ENCODE measurements at regions not wholly inside any gene's neighbourhood (a gene's known extent, or its start where the extent isn't known, plus 50 kb on each side); places are given as distances from the start of the nearest gene placed in this dataset.
"Not testable (repeated sequence)": the region's sequence is repeated elsewhere in the genome, so short reads cannot be mapped to it uniquely, and the experiment has no call there.

GRCh38 chr5:125914471-125914870, 508.7 kb upstream of the GRAMD2B start:
- no peak for ATAC-seq (replicated peaks in 1 of 4)
- H3K36me3 ChIP-seq (ENCODE audit: control insufficient read depth in 2 of 2, extremely low read depth in 1 of 2, insufficient read depth in 1 of 2, low read length in 1 of 2): no peaks in the 10 kb centered on the region
- H3K27ac ChIP-seq (ENCODE audit: low read length): no peak overlapping the region
- CTCF ChIA-PET: no interaction called here
- H3K27me3 Mint-ChIP-seq: no peaks in the 10 kb centered on the region
- H3K27me3 ChIP-seq (replicated peaks in 1 of 2; ENCODE audit: control insufficient read depth in 2 of 2, extremely low read depth in 1 of 2, insufficient read depth in 2 of 2, low read length in 1 of 2): no peaks in the 10 kb centered on the region
- no peaks in the 10 kb centered on the region for H3K9me3 ChIP-seq
- H3K27ac Mint-ChIP-seq: no peak overlapping the region
- WGBS (ENCODE audit: insufficient coverage): 100% methylated on average over 1 of the region's 3 CpGs
- H3K4me1 ChIP-seq (ENCODE audit: control insufficient read depth in 1 of 2, extremely low read depth in 1 of 2, insufficient read depth in 2 of 2, low read length in 2 of 2): no peaks in the 10 kb centered on the region
- H3K36me3 Mint-ChIP-seq: no peaks in the 10 kb centered on the region
- no peak overlapping the region for H3K4me3 Mint-ChIP-seq
- H3K9me3 Mint-ChIP-seq: peaks cover 13 to 44% (median 28%) of the 10 kb centered on the region in 3 donors
- no peaks in the 10 kb centered on the region for H3K4me1 Mint-ChIP-seq
- no peak overlapping the region for H3K4me3 ChIP-seq (ENCODE audit: control insufficient read depth in 1 of 2, extremely low read depth in 1 of 2, low read length in 1 of 2)
- DNase-seq: no peak
- POLR2A ChIA-PET: no interaction called here

GRCh38 chr5:125923958-125924357, 499.3 kb upstream of the GRAMD2B start:
- H3K9me3 Mint-ChIP-seq; H3K27me3 Mint-ChIP-seq; H3K36me3 ChIP-seq (ENCODE audit: control insufficient read depth in 2 of 2, extremely low read depth in 1 of 2, insufficient read depth in 1 of 2, low read length in 1 of 2); H3K4me3 ChIP-seq (ENCODE audit: control insufficient read depth in 1 of 2, extremely low read depth in 1 of 2, low read length in 1 of 2); ATAC-seq (replicated peaks in 1 of 4); H3K4me3 Mint-ChIP-seq; DNase-seq; H3K27me3 ChIP-seq (replicated peaks in 1 of 2; ENCODE audit: control insufficient read depth in 2 of 2, extremely low read depth in 1 of 2, insufficient read depth in 2 of 2, low read length in 1 of 2); H3K4me1 ChIP-seq (ENCODE audit: control insufficient read depth in 1 of 2, extremely low read depth in 1 of 2, insufficient read depth in 2 of 2, low read length in 2 of 2); CTCF ChIA-PET; H3K27ac ChIP-seq (ENCODE audit: low read length); H3K4me1 Mint-ChIP-seq; POLR2A ChIA-PET; H3K36me3 Mint-ChIP-seq; H3K9me3 ChIP-seq; H3K27ac Mint-ChIP-seq: not testable (repeated sequence)
- 83% methylated on average over 10 of the region's 11 CpGs for WGBS (ENCODE audit: insufficient coverage)

DNA sequence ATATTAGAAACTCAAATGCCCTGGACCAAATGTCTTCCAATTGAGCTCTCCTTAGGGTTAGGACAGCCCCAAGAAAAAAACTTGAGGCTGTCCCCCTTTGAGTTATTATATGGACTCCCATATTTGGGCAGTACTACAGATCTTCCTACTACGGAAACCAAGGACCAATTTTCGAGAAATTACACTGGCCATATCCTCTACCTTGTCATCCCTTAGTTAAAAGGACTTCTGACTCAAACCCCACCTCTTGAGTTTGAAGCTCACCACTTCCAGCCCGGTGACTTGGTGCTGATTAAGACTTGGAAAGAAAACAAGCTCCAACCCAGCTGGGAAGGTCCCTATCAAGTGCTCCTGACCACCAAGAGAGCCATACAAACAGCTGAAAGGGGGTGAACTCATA, 497.0 kb upstream of the GRAMD2B start:
- peaks cover 12 to 13% (median 13%) of the 10 kb centered on the region in 3 donors for H3K9me3 Mint-ChIP-seq
- Histone ChIP-seq H3K27ac (ENCODE audit: low read length) (no peak overlapping the region), H3K27me3 (replicated peaks in 1 of 2; ENCODE audit: control insufficient read depth in 2 of 2, extremely low read depth in 1 of 2, insufficient read depth in 2 of 2, low read length in 1 of 2) (no peaks in the 10 kb centered on the region), H3K36me3 (ENCODE audit: control insufficient read depth in 2 of 2, extremely low read depth in 1 of 2, insufficient read depth in 1 of 2, low read length in 1 of 2) (no peaks in the 10 kb centered on the region), H3K9me3 (no peaks in the 10 kb centered on the region), H3K4me3 (ENCODE audit: control insufficient read depth in 1 of 2, extremely low read depth in 1 of 2, low read length in 1 of 2) (no peak overlapping the region), H3K4me1 (ENCODE audit: control insufficient read depth in 1 of 2, extremely low read depth in 1 of 2, insufficient read depth in 2 of 2, low read length in 2 of 2) (no peaks in the 10 kb centered on the region)
- ChIA-PET CTCF (no interaction called here), POLR2A (no interaction called here)
- no peaks in the 10 kb centered on the region for H3K4me1 Mint-ChIP-seq
- no peak overlapping the region for H3K27ac Mint-ChIP-seq
- no peak for DNase-seq
- no CpG with 5 or more reads among the region's 3 CpGs for WGBS (ENCODE audit: insufficient coverage)
- ATAC-seq (replicated peaks in 1 of 4): no peak
- H3K4me3 Mint-ChIP-seq: no peak overlapping the region
- H3K27me3 Mint-ChIP-seq: no peaks in the 10 kb centered on the region
- H3K36me3 Mint-ChIP-seq: no peaks in the 10 kb centered on the region

- no peaks in the 10 kb centered on the region for H3K9me3 ChIP-seq
- DNase-seq (no peak), ATAC-seq (replicated peaks in 1 of 4) (no peak)
- ChIA-PET CTCF (no interaction called here), POLR2A (no interaction called here)
- 60% methylated on average over 3 of the region's 6 CpGs for WGBS (ENCODE audit: insufficient coverage)
- H3K27ac ChIP-seq (ENCODE audit: low read length): no peak overlapping the region
- Mint-ChIP-seq H3K27ac (no peak overlapping the region), H3K9me3 (peaks cover 13 to 15% (median 13%) of the 10 kb centered on the region in 3 donors), H3K4me3 (no peak overlapping the region), H3K27me3 (no peaks in the 10 kb centered on the region), H3K4me1 (no peaks in the 10 kb centered on the region), H3K36me3 (no peaks in the 10 kb centered on the region)
- H3K4me1 ChIP-seq (ENCODE audit: control insufficient read depth in 1 of 2, extremely low read depth in 1 of 2, insufficient read depth in 2 of 2, low read length in 2 of 2): no peaks in the 10 kb centered on the region
- H3K36me3 ChIP-seq (ENCODE audit: control insufficient read depth in 2 of 2, extremely low read depth in 1 of 2, insufficient read depth in 1 of 2, low read length in 1 of 2): no peaks in the 10 kb centered on the region
- no peak overlapping the region for H3K4me3 ChIP-seq (ENCODE audit: control insufficient read depth in 1 of 2, extremely low read depth in 1 of 2, low read length in 1 of 2)
- no peaks in the 10 kb centered on the region for H3K27me3 ChIP-seq (replicated peaks in 1 of 2; ENCODE audit: control insufficient read depth in 2 of 2, extremely low read depth in 1 of 2, insufficient read depth in 2 of 2, low read length in 1 of 2)
These were observed 494.5 kb upstream of the GRAMD2B start for GRCh38 chr5:125928663-125929062.

- H3K36me3 Mint-ChIP-seq: no peaks in the 10 kb centered on the region
- H3K4me3 ChIP-seq (ENCODE audit: control insufficient read depth in 1 of 2, extremely low read depth in 1 of 2, low read length in 1 of 2): no peak overlapping the region
- H3K27ac Mint-ChIP-seq: no peak overlapping the region
- ATAC-seq (replicated peaks in 1 of 4): no peak
- no peaks in the 10 kb centered on the region for H3K9me3 ChIP-seq
- DNase-seq: no peak
- H3K4me1 ChIP-seq (ENCODE audit: control insufficient read depth in 1 of 2, extremely low read depth in 1 of 2, insufficient read depth in 2 of 2, low read length in 2 of 2): no peaks in the 10 kb centered on the region
- no peaks in the 10 kb centered on the region for H3K27me3 ChIP-seq (replicated peaks in 1 of 2; ENCODE audit: control insufficient read depth in 2 of 2, extremely low read depth in 1 of 2, insufficient read depth in 2 of 2, low read length in 1 of 2)
- peaks cover 15 to 21% (median 16%) of the 10 kb centered on the region in 3 donors for H3K9me3 Mint-ChIP-seq
- ChIA-PET CTCF (no interaction called here), POLR2A (no interaction called here)
- no peak overlapping the region for H3K27ac ChIP-seq (ENCODE audit: low read length)
- no peaks in the 10 kb centered on the region for H3K4me1 Mint-ChIP-seq
- H3K27me3 Mint-ChIP-seq: no peaks in the 10 kb centered on the region
- WGBS (ENCODE audit: insufficient coverage): 100% methylated on average over 1 of the region's 5 CpGs
- no peaks in the 10 kb centered on the region for H3K36me3 ChIP-seq (ENCODE audit: control insufficient read depth in 2 of 2, extremely low read depth in 1 of 2, insufficient read depth in 1 of 2, low read length in 1 of 2)
- no peak overlapping the region for H3K4me3 Mint-ChIP-seq
These were observed 473.1 kb upstream of the GRAMD2B start for GRCh38 chr5:125950012-125950615.

DNA sequence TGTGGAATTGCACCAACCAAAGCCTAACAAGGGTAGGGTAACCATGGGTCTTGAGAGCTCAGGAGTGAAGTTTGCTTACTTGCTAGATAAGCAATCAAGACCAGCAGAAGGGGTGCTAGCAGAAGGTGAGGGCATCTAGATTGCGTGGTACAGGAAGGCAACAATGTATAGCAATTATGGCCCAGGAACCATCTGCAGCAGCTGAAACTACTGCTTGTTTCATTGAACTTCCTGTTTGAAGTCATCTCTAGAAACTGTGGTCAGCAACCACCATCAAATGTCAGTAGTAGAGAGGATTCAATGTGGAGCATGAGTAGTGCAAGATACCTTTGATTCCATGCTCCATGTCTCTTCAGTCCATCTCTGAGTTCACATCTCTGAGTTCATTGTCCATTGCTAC, 462.1 kb upstream of the GRAMD2B start:
- Mint-ChIP-seq H3K4me1 (no peaks in the 10 kb centered on the region), H3K27ac (no peak overlapping the region), H3K9me3 (peaks cover 5 to 11% (median 6%) of the 10 kb centered on the region in 3 donors), H3K27me3 (no peaks in the 10 kb centered on the region), H3K4me3 (no peak overlapping the region), H3K36me3 (no peaks in the 10 kb centered on the region)
- H3K27me3 ChIP-seq (replicated peaks in 1 of 2; ENCODE audit: control insufficient read depth in 2 of 2, extremely low read depth in 1 of 2, insufficient read depth in 2 of 2, low read length in 1 of 2): no peaks in the 10 kb centered on the region
- WGBS (ENCODE audit: insufficient coverage): 29% methylated on average over 1 of the region's 1 CpG
- no peak for DNase-seq
- no peak overlapping the region for H3K4me3 ChIP-seq (ENCODE audit: control insufficient read depth in 1 of 2, extremely low read depth in 1 of 2, low read length in 1 of 2)
- H3K9me3 ChIP-seq: no peaks in the 10 kb centered on the region
- no peak for ATAC-seq (replicated peaks in 1 of 4)
- H3K27ac ChIP-seq (ENCODE audit: low read length): no peak overlapping the region
- no peaks in the 10 kb centered on the region for H3K36me3 ChIP-seq (ENCODE audit: control insufficient read depth in 2 of 2, extremely low read depth in 1 of 2, insufficient read depth in 1 of 2, low read length in 1 of 2)
- H3K4me1 ChIP-seq (ENCODE audit: control insufficient read depth in 1 of 2, extremely low read depth in 1 of 2, insufficient read depth in 2 of 2, low read length in 2 of 2): no peaks in the 10 kb centered on the region
- CTCF ChIA-PET: no interaction called here
- POLR2A ChIA-PET: no interaction called here

GRCh38 chr5:125965577-125965976, 457.6 kb upstream of the GRAMD2B start:
- Mint-ChIP-seq H3K36me3 (no peaks in the 10 kb centered on the region), H3K27me3 (no peaks in the 10 kb centered on the region), H3K4me1 (no peaks in the 10 kb centered on the region), H3K27ac (no peak overlapping the region), H3K4me3 (no peak overlapping the region), H3K9me3 (peaks cover 0 to 3% (median 3%) of the 10 kb centered on the region in 3 donors)
- no peaks in the 10 kb centered on the region for H3K27me3 ChIP-seq (replicated peaks in 1 of 2; ENCODE audit: control insufficient read depth in 2 of 2, extremely low read depth in 1 of 2, insufficient read depth in 2 of 2, low read length in 1 of 2)
- ChIA-PET POLR2A (no interaction called here), CTCF (interaction anchor here in 1 of 2 donors (0.6 to 0.7 kb wide), 2 partner anchors 41 to 94 kb away, joined by 4 to 5 read pairs; no protein-coding TSS in a partner anchor)
- H3K4me1 ChIP-seq (ENCODE audit: control insufficient read depth in 1 of 2, extremely low read depth in 1 of 2, insufficient read depth in 2 of 2, low read length in 2 of 2): no peaks in the 10 kb centered on the region
- ATAC-seq (replicated peaks in 1 of 4): no peak
- no peaks in the 10 kb centered on the region for H3K36me3 ChIP-seq (ENCODE audit: control insufficient read depth in 2 of 2, extremely low read depth in 1 of 2, insufficient read depth in 1 of 2, low read length in 1 of 2)
- DNase-seq: no peak
- H3K4me3 ChIP-seq (ENCODE audit: control insufficient read depth in 1 of 2, extremely low read depth in 1 of 2, low read length in 1 of 2): no peak overlapping the region
- H3K9me3 ChIP-seq: no peaks in the 10 kb centered on the region
- WGBS (ENCODE audit: insufficient coverage): no CpG with 5 or more reads among the region's 4 CpGs
- H3K27ac ChIP-seq (ENCODE audit: low read length): no peak overlapping the region

Data from T-cell (primary cell).